Lung (tissue), 11 donors: ENCODE measurements at regions not wholly inside any gene's neighbourhood (a gene's known extent, or its start where the extent isn't known, plus 50 kb on each side); places are given as distances from the start of the nearest gene placed in this dataset.
"Not testable (repeated sequence)": the region's sequence is repeated elsewhere in the genome, so short reads cannot be mapped to it uniquely, and the experiment has no call there.

Source experiments
- ATAC-seq: fragments of 200-7000 bp; cut with Tn5 transposase; one replicate; pipeline ENCODE4 v1.9.1; 2020; ENCODE audit warnings: moderate number of reproducible peaks; ENCODE audit not compliant: insufficient read depth, low FRiP score
- DNase-seq, 3 donors: peaks; one replicate each; pipeline ENCODE4 v3.0.0-alpha.2; 2013 to 2017
- H3K27ac ChIP-seq, 2 donors: one replicate each; pipeline ENCODE4 v1.5.1; 2013; ENCODE audit warnings: mild to moderate bottlenecking in 2 of 2, moderate library complexity in 2 of 2, control low read depth in 1 of 2, inconsistent platforms in 1 of 2, low read depth in 1 of 2, low read length in 1 of 2
- H3K27me3 ChIP-seq, 3 donors: one replicate each; pipeline ENCODE4 v1.5.1; 2013; ENCODE audit warnings: low read length in 2 of 3; ENCODE audit not compliant: control insufficient read depth in 3 of 3, insufficient read depth in 3 of 3
- H3K36me3 ChIP-seq, 4 donors: one replicate each; pipeline ENCODE4 v1.5.1; 2013; ENCODE audit warnings: low read length in 4 of 4, mild to moderate bottlenecking in 1 of 4, moderate library complexity in 1 of 4; ENCODE audit not compliant: control insufficient read depth in 4 of 4, insufficient read depth in 4 of 4
- H3K4me1 ChIP-seq, 5 donors: one replicate each; pipeline ENCODE4 v1.5.1; 2013; ENCODE audit warnings: low read length in 5 of 5, mild to moderate bottlenecking in 2 of 5, moderate library complexity in 1 of 5; ENCODE audit not compliant: control insufficient read depth in 5 of 5, insufficient read depth in 5 of 5
- H3K4me3 ChIP-seq: one replicate; pipeline ENCODE4 v1.5.1; 2013; ENCODE audit warnings: mild to moderate bottlenecking, control low read depth, moderate library complexity
- H3K9ac ChIP-seq, 2 donors: one replicate each; pipeline ENCODE4 v1.5.1; 2013; ENCODE audit warnings: low read length in 2 of 2, control low read depth in 1 of 2; ENCODE audit not compliant: insufficient read depth in 1 of 2
- H3K9me3 ChIP-seq, 4 donors: one replicate each; pipeline ENCODE4 v1.5.1; 2013; ENCODE audit warnings: low read length in 3 of 4, mild to moderate bottlenecking in 1 of 4, moderate library complexity in 1 of 4; ENCODE audit not compliant: control insufficient read depth in 4 of 4, insufficient read depth in 3 of 4
- CTCF ChIP-seq: IDR thresholded peaks from 2 replicates; pipeline ENCODE4 v1.5.1; 2012; ENCODE audit warnings: mild to moderate bottlenecking; ENCODE audit errors: control extremely low read depth, extremely low read depth
- WGBS, 2 donors: extraction: QIAGEN DNeasy Blood & Tissue Kit; methylation state at CpG; one replicate each; pipeline ENCODE4 v1.1.7; 2013; 5-methylcytosine and 5-hydroxymethylcytosine counted together
- donor health status: control.
- donor health status: control.
- donor health status: Bipolar disorder and iron deficiency.
- donor health status: healthy.
- donor health status: DM: yes; HTN: yes; CAD: no.

DNA sequence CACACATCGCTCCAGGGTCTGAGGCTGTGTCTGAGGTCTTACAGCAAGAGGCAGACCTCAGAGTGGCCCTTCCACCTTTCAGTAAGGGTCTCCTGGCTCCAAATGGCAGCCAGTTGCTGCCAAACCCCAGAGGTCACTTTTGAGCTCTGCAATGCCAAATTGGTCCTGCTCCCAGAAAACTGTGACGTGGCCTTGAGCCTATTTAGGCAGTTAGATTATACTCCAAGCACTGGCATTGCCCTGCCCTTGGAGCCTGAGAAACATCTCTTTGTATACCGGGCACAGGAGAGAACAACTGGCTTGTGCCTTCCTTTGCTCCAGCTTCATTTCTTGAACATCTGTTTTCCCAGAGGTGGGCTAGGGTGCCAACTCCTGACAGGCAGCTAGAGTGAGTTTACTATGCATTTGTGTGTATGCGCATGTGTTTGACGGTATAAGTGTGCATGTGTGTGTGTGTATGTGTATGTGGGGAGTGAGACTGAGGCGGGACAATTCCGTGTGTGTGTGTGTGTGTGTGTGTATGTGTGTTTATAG, 134.5 kb downstream of the IER5 start:
- H3K4me3 ChIP-seq = no peak overlapping the region
- H3K27ac ChIP-seq = no peak overlapping the region
- ATAC-seq (no peak), DNase-seq (no peak)
- H3K36me3 ChIP-seq = no peaks in the 10 kb centered on the region
- 85 to 93% methylated on average over 7 of the region's 7 CpGs for WGBS, 2 donors
- no peak overlapping the region for H3K9ac ChIP-seq
- no peaks in the 10 kb centered on the region for H3K27me3 ChIP-seq
- TF ChIP-seq CTCF = no peak
- peaks cover 0 to 3% (median 1%) of the 10 kb centered on the region in 4 donors for H3K9me3 ChIP-seq
- H3K4me1 ChIP-seq = no peaks in the 10 kb centered on the region

GRCh38 chr1:181226728-181227127, 138.2 kb downstream of the IER5 start:
- not testable (repeated sequence) for H3K9ac ChIP-seq, DNase-seq, H3K9me3 ChIP-seq, H3K36me3 ChIP-seq, H3K4me3 ChIP-seq, H3K27ac ChIP-seq, ATAC-seq, H3K27me3 ChIP-seq, H3K4me1 ChIP-seq
- WGBS, 2 donors = 91 to 92% methylated on average over 3 of the region's 4 CpGs

GRCh38 chr1:181239086-181239485, 150.6 kb downstream of the IER5 start:
- ATAC-seq (no peak), DNase-seq (no peak)
- Histone ChIP-seq H3K9me3 (no peaks in the 10 kb centered on the region), H3K36me3 (no peaks in the 10 kb centered on the region), H3K27me3 (no peaks in the 10 kb centered on the region), H3K4me3 (no peak overlapping the region), H3K9ac (no peak overlapping the region), H3K27ac (no peak overlapping the region), H3K4me1 (no peaks in the 10 kb centered on the region)
- 78 to 88% methylated on average over 2 of the region's 2 CpGs for WGBS, 2 donors
- TF ChIP-seq CTCF = no peak

- WGBS, 2 donors = 95 to 97% methylated on average over 8 of the region's 8 CpGs
- DNase-seq, H3K4me3 ChIP-seq, H3K9ac ChIP-seq, H3K9me3 ChIP-seq, H3K27ac ChIP-seq, H3K4me1 ChIP-seq, H3K36me3 ChIP-seq, H3K27me3 ChIP-seq, ATAC-seq: not testable (repeated sequence)
Measured at GRCh38 chr1:181246320-181246719, 157.8 kb downstream of the IER5 start.

DNA sequence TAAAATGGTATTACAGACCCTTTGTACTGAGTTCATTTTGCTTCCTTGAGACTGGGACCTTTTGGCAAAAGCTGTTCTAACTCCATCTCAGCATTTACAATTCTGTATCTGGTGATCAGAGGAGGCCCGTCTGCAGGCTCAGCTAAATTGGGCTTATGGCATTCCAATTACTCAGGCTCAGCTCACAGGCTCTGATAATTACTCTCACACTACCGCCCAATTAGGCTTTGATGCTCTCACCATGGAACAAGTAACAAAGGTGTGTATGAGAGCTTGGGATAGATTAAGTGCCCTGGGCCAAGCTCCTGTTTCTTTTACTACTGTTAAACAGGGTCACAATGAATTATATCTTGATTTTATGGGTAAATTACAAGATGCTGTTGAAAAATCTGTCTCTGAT, 159.9 kb downstream of the IER5 start:
- not testable (repeated sequence) for H3K36me3 ChIP-seq, H3K27ac ChIP-seq, ATAC-seq, H3K27me3 ChIP-seq, H3K4me1 ChIP-seq, H3K4me3 ChIP-seq, H3K9me3 ChIP-seq, DNase-seq, H3K9ac ChIP-seq
- WGBS, 2 donors = 78 to 83% methylated on average over 2 of the region's 2 CpGs
